Endothelial cell (in vitro differentiated cells): ENCODE measurements at regions not wholly inside any gene's neighbourhood (a gene's known extent, or its start where the extent isn't known, plus 50 kb on each side); places are given as distances from the start of the nearest gene placed in this dataset.
"Not testable (repeated sequence)": the region's sequence is repeated elsewhere in the genome, so short reads cannot be mapped to it uniquely, and the experiment has no call there.

Experiments
- DNase-seq: peaks from one replicate; pipeline ENCODE4 v3.0.0; 2021; ENCODE audit warnings: low spot score
- H3K27ac Mint-ChIP-seq: one replicate; pipeline ENCODE4 v1.8.0; 2021; ENCODE audit warnings: mixed read lengths, inconsistent platforms; ENCODE audit not compliant: unreplicated experiment
- H3K27me3 Mint-ChIP-seq: one replicate; pipeline ENCODE4 v1.8.0; 2021; ENCODE audit warnings: mild to moderate bottlenecking, moderate library complexity, mixed read lengths, inconsistent platforms; ENCODE audit not compliant: unreplicated experiment
- H3K36me3 Mint-ChIP-seq: one replicate; pipeline ENCODE4 v1.8.0; 2021; ENCODE audit warnings: mild to moderate bottlenecking, low read depth, mixed read lengths, inconsistent platforms; ENCODE audit not compliant: unreplicated experiment
- H3K4me1 Mint-ChIP-seq: one replicate; pipeline ENCODE4 v1.8.0; 2021; ENCODE audit warnings: mild to moderate bottlenecking, mixed read lengths, inconsistent platforms; ENCODE audit not compliant: unreplicated experiment
- H3K4me3 Mint-ChIP-seq: one replicate; pipeline ENCODE4 v1.8.0; 2021; ENCODE audit warnings: mild to moderate bottlenecking, mixed read lengths, inconsistent platforms; ENCODE audit not compliant: unreplicated experiment
- H3K9me3 Mint-ChIP-seq: one replicate; pipeline ENCODE4 v1.8.0; 2021; ENCODE audit warnings: mixed read lengths, inconsistent platforms; ENCODE audit not compliant: unreplicated experiment

GRCh38 chr7:153964481-153965112, 87.6 kb upstream of the DPP6 start:
- not testable (repeated sequence) for H3K36me3 Mint-ChIP-seq, H3K27me3 Mint-ChIP-seq, H3K9me3 Mint-ChIP-seq, H3K27ac Mint-ChIP-seq, H3K4me1 Mint-ChIP-seq, DNase-seq, H3K4me3 Mint-ChIP-seq

- H3K27ac Mint-ChIP-seq, DNase-seq, H3K36me3 Mint-ChIP-seq, H3K9me3 Mint-ChIP-seq, H3K4me1 Mint-ChIP-seq, H3K27me3 Mint-ChIP-seq, H3K4me3 Mint-ChIP-seq: not testable (repeated sequence)
Observed at GRCh38 chr7:153969016-153969415, 83.2 kb upstream of the DPP6 start.

DNA sequence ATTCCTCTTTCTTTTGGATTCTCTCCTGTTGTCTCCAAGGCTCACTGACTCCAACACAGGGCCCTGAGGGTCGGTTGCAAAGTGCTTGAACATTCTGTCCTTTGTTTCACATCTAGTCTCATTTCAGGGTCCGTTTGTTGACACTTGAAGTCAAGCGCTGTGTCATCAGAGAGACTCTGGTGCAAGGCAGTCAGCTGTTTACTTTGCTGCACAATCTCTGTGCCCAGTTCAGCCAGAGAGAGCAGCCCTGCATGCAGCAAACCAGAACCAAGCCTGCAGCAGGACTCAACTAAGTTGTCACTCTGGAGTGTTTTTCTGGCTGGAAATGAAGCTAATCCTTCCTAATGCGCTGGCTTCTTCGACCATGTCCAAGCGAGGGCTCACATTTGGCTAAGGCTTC, 77.6 kb upstream of the DPP6 start:
- H3K4me1 Mint-ChIP-seq, DNase-seq, H3K4me3 Mint-ChIP-seq, H3K27ac Mint-ChIP-seq, H3K27me3 Mint-ChIP-seq, H3K9me3 Mint-ChIP-seq, H3K36me3 Mint-ChIP-seq: not testable (repeated sequence)

- H3K4me1 Mint-ChIP-seq, H3K27me3 Mint-ChIP-seq, H3K9me3 Mint-ChIP-seq, H3K36me3 Mint-ChIP-seq, H3K4me3 Mint-ChIP-seq, DNase-seq, H3K27ac Mint-ChIP-seq: not testable (repeated sequence)
Observed at GRCh38 chr7:153976745-153977144, 75.5 kb upstream of the DPP6 start.

GRCh38 chr7:153983186-153983585, 69.0 kb upstream of the DPP6 start:
- H3K4me3 Mint-ChIP-seq, H3K36me3 Mint-ChIP-seq, H3K4me1 Mint-ChIP-seq, DNase-seq, H3K9me3 Mint-ChIP-seq, H3K27ac Mint-ChIP-seq, H3K27me3 Mint-ChIP-seq: not testable (repeated sequence)

- peaks cover 15% of the 10 kb centered on the region for H3K9me3 Mint-ChIP-seq
- H3K27me3 Mint-ChIP-seq, H3K27ac Mint-ChIP-seq, H3K4me1 Mint-ChIP-seq, DNase-seq, H3K36me3 Mint-ChIP-seq, H3K4me3 Mint-ChIP-seq: not testable (repeated sequence)
Observed at GRCh38 chr7:153989066-153989627, 63.1 kb upstream of the DPP6 start.

DNA sequence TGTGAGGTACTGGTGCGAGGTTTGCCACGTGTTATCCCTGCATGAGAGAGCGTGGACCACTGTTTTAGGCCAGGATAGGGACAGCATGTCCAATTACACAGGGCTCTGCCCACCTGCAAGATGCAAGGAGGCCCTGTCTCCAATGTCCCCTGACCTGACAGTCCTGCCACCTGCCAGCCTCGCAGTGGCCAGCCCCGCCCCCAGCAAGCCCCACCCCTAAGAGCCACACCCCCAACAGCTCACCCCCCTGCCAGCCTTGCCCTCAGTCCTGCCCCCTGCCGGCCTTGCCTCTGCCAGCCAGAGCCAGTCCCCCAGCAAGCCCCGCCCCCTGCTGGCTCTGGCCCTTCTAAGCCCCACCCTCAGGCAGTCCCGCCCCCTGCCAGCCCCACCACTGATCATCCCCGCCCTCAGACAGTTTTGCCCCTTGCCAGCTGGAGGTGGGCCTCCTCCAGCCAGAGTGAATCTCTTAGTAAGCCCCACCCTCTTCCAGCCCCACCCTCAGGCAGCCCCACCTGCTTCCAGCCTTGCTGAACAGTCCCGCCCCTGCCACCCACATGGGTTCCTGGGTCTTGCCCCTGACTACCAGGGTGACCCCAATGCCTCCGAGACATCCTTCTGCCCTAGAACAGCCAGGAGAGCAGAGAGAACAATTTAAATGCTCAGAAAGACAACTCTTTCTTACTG, 62.3 kb upstream of the DPP6 start:
- H3K36me3 Mint-ChIP-seq, H3K27ac Mint-ChIP-seq, H3K4me3 Mint-ChIP-seq, H3K4me1 Mint-ChIP-seq, H3K27me3 Mint-ChIP-seq, DNase-seq: not testable (repeated sequence)
- peaks cover 15% of the 10 kb centered on the region for H3K9me3 Mint-ChIP-seq

- not testable (repeated sequence) for H3K4me1 Mint-ChIP-seq, H3K27ac Mint-ChIP-seq, H3K4me3 Mint-ChIP-seq, H3K36me3 Mint-ChIP-seq, DNase-seq, H3K27me3 Mint-ChIP-seq
- peaks cover 15% of the 10 kb centered on the region for H3K9me3 Mint-ChIP-seq
Observed at GRCh38 chr7:153991471-153991870, 60.7 kb upstream of the DPP6 start.

- H3K27ac Mint-ChIP-seq, H3K27me3 Mint-ChIP-seq, H3K4me3 Mint-ChIP-seq, H3K4me1 Mint-ChIP-seq, DNase-seq, H3K36me3 Mint-ChIP-seq, H3K9me3 Mint-ChIP-seq: not testable (repeated sequence)
Observed at GRCh38 chr7:153993402-153993801, 58.8 kb upstream of the DPP6 start.

- H3K27me3 Mint-ChIP-seq, H3K9me3 Mint-ChIP-seq, H3K4me1 Mint-ChIP-seq, H3K27ac Mint-ChIP-seq, H3K36me3 Mint-ChIP-seq, H3K4me3 Mint-ChIP-seq, DNase-seq: not testable (repeated sequence)
Observed at GRCh38 chr7:153998896-153999295, 53.3 kb upstream of the DPP6 start.
